ENCODE measurements at regions not wholly inside any gene's neighbourhood (a gene's known extent, or its start where the extent isn't known, plus 50 kb on each side); places are given as distances from the start of the nearest gene placed in this dataset.

DNA sequence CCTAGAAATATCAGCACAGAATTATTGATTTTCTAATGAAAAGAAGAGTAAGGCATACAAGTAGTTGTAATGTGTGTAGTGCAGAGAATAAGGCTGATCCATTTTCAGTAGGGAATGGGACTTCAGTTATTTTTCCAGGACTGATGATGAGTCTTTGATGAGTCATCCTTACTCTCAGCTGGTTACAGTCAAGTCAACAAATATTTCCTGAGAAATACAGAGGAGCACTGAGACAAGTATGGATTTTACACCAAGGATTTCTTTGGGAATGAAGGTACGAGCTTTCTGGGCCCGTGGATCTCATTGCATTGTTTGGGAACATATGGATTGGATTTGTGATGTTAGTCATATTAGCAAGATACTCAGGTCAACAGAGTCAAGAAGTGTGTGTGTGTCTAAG is 502.7 kb downstream of the FGF9 start:
- no peak for DNase-seq (ENCODE audit: low spot score)
- ATAC-seq (ENCODE audit: insufficient number of reproducible peaks, low FRiP score, low read depth): peak; percentile 54
- no peaks in the 10 kb centered on the region for H3K9me3 ChIP-seq

DNA sequence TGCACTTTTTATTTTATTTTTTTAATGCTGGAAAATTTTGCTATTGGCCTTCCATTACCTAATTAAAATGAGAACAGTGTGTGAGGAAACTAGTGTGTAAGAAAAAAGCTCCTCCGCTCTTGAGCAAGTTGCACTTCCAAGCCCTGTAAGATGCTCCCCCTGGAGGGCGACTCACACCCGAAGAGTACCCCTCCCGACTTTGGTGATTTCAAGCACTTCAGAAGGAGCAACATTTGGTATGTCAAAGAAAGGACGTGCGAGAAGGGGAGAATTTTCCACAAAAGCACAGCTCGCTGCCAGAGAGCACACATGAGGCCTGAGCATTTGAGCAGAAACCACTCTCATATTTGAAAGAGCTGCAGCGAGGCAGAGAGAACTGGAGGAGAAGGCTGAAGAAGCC is 504.4 kb downstream of the FGF9 start:
- Histone ChIP-seq H3K27me3 (replicated peaks; ENCODE audit: insufficient read depth) (no peaks in the 10 kb centered on the region), H3K4me1 (ENCODE audit: control insufficient read depth in 1 of 2, low read depth in 2 of 2) (no peaks in the 10 kb centered on the region), H3K9me3 (no peaks in the 10 kb centered on the region), H3K4me3 (no peak overlapping the region), H3K27ac (no peak overlapping the region), H3K36me3 (no peaks in the 10 kb centered on the region)
- DNase-seq (ENCODE audit: low spot score): no peak
- TF ChIP-seq, protein P1, sequence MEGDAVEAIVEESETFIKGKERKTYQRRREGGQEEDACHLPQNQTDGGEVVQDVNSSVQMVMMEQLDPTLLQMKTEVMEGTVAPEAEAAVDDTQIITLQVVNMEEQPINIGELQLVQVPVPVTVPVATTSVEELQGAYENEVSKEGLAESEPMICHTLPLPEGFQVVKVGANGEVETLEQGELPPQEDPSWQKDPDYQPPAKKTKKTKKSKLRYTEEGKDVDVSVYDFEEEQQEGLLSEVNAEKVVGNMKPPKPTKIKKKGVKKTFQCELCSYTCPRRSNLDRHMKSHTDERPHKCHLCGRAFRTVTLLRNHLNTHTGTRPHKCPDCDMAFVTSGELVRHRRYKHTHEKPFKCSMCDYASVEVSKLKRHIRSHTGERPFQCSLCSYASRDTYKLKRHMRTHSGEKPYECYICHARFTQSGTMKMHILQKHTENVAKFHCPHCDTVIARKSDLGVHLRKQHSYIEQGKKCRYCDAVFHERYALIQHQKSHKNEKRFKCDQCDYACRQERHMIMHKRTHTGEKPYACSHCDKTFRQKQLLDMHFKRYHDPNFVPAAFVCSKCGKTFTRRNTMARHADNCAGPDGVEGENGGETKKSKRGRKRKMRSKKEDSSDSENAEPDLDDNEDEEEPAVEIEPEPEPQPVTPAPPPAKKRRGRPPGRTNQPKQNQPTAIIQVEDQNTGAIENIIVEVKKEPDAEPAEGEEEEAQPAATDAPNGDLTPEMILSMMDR (IDR thresholded peaks at IDR 0.05): no peak
- ATAC-seq (ENCODE audit: insufficient number of reproducible peaks, low FRiP score, low read depth): no peak

More for the DNA sequence above, 502.7 kb downstream of the FGF9 start:
- Histone ChIP-seq H3K36me3 (no peaks in the 10 kb centered on the region), H3K27ac (no peak overlapping the region), H3K4me1 (ENCODE audit: control insufficient read depth in 1 of 2, low read depth in 2 of 2) (no peaks in the 10 kb centered on the region), H3K4me3 (no peak overlapping the region), H3K27me3 (replicated peaks; ENCODE audit: insufficient read depth) (no peaks in the 10 kb centered on the region)
- TF ChIP-seq, protein P1 (IDR thresholded peaks at IDR 0.05): no peak

DNA sequence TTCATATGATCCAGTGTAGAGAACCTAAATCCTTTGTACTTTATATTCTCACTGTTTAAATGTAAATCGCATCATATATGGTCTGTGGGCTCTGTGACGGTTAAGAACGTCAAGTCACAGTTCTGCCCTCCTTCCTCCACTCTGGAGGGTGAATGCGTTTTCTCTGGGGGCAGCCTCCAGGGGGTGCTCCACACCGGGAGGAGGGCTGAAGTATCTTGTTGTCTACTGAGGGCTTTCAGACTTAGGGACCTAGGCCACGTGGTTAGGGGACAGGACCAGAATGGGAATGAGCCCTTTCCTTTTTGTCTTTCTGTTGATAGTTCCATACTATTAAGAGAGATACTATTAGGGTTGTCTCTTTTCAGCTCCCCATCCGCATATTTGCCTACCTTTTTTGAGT is 504.9 kb downstream of the FGF9 start:
- no peaks in the 10 kb centered on the region for H3K27me3 ChIP-seq (replicated peaks; ENCODE audit: insufficient read depth)
- H3K4me1 ChIP-seq (ENCODE audit: control insufficient read depth in 1 of 2, low read depth in 2 of 2): no peaks in the 10 kb centered on the region
- DNase-seq (ENCODE audit: low spot score): no peak
- no peak overlapping the region for H3K27ac ChIP-seq
- TF ChIP-seq, protein P1 (IDR thresholded peaks at IDR 0.05): no peak
- H3K4me3 ChIP-seq: no peak overlapping the region
- H3K9me3 ChIP-seq: no peaks in the 10 kb centered on the region
- no peaks in the 10 kb centered on the region for H3K36me3 ChIP-seq
- no peak for ATAC-seq (ENCODE audit: insufficient number of reproducible peaks, low FRiP score, low read depth)

DNA sequence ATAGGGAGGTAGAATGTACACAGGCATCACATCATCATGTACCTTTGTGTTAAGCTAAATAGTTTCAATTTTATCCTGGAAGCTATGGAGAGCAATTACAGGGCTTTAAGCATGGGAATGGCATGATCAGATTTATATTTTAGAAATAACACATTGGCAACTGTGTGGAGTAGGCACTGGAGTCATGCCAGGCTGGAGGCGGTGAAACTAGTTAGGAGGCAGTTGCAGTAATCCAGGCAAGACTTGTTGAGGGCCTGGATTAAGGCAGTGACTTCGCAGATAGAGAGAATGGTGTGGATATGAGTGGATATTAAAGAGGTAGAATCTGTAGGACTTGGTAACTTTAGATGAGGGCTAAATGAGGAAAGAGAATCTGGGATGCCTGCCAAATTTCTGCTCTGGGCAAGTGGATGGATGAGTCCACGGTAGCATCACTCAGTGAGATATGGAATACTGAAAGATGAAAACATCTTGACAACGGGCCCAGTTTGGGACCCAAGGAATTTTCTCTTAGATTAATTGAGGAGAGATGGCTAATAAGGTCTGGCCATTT is 506.2 kb downstream of the FGF9 start:
- Histone ChIP-seq H3K4me1 (ENCODE audit: control insufficient read depth in 1 of 2, low read depth in 2 of 2) (no peaks in the 10 kb centered on the region), H3K36me3 (no peaks in the 10 kb centered on the region), H3K27me3 (replicated peaks; ENCODE audit: insufficient read depth) (no peaks in the 10 kb centered on the region), H3K27ac (no peak overlapping the region), H3K9me3 (no peaks in the 10 kb centered on the region), H3K4me3 (no peak overlapping the region)
- ATAC-seq (ENCODE audit: insufficient number of reproducible peaks, low FRiP score, low read depth) (peak; percentile 24), DNase-seq (ENCODE audit: low spot score) (no peak)
- TF ChIP-seq, protein P1 (IDR thresholded peaks at IDR 0.05): no peak

DNA sequence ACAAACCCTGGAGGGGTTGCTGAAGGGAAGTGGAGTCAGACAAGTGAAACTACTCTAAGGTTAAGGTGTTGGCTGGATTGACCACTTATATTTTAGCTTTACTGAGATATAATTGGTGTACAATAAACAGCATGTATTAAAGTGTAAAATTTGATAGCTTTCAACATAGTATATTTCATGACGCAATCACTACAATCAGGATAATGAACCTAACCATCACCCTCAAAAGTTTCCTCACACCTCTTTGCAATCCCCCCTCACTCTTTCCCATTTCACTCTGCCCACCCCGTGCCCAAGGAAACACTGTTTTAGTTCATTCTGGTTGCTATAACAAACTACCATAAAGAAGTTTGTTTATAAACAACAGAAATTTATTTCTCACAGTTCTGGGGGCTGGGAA is 508.0 kb downstream of the FGF9 start:
- TF ChIP-seq, protein P1 (IDR thresholded peaks at IDR 0.05): no peak
- Histone ChIP-seq H3K27me3 (replicated peaks; ENCODE audit: insufficient read depth) (no peaks in the 10 kb centered on the region), H3K27ac (no peak overlapping the region), H3K9me3 (no peaks in the 10 kb centered on the region), H3K4me1 (ENCODE audit: control insufficient read depth in 1 of 2, low read depth in 2 of 2) (no peaks in the 10 kb centered on the region), H3K36me3 (no peaks in the 10 kb centered on the region), H3K4me3 (no peak overlapping the region)
- ATAC-seq (ENCODE audit: insufficient number of reproducible peaks, low FRiP score, low read depth) (no peak), DNase-seq (ENCODE audit: low spot score) (no peak)
